SK-N-SH (cell line): ENCODE measurements at regions not wholly inside any gene's neighbourhood (a gene's known extent, or its start where the extent isn't known, plus 50 kb on each side); places are given as distances from the start of the nearest gene placed in this dataset.

Source experiments
- CTCF ChIA-PET: fragments of 300-600, 350-600 bp; formaldehyde crosslinking; extraction: SDS; loops from one replicate; lab custom pipeline; 2021; lab: Yijun Ruan, JAX
- POLR2A ChIA-PET: fragments of 350-600 bp; sonication (Branson Sonifier 250); formaldehyde crosslinking; extraction: SDS; loops from one replicate; lab custom pipeline; 2020; ENCODE audit warnings: antibody characterized with exemption, inconsistent platforms; lab: Yijun Ruan, JAX
- DNase-seq: peaks from one replicate; pipeline ENCODE4 v3.0.0; 2012
- H2AFZ ChIP-seq: fragments of 200-600 bp; sonication (generic); 2 replicates; pipeline ENCODE4 v1.8.1; 2016; ENCODE audit warnings: antibody characterized with exemption, mild to moderate bottlenecking, low read depth
- H3F3A ChIP-seq: fragments of 200-600 bp; sonication (generic); replicated peaks from 2 replicates; pipeline ENCODE3; 2016; ENCODE audit warnings: antibody characterized with exemption, mild to moderate bottlenecking; ENCODE audit not compliant: insufficient read depth
- H3K27ac ChIP-seq, 2 experiments: fragments of 200-500 bp in 1 of 2; fragments of 200-600 bp in 1 of 2; sonication (Bioruptor generic) in 1 of 2; sonication (generic), shearing (Covaris generic) in 1 of 2; 2 replicates each; pipeline versions ENCODE4 v1.5.1 to v1.6.1; 2014 to 2016; ENCODE audit warnings: low read depth in 2 of 2, inconsistent platforms in 1 of 2, low read length in 1 of 2, mild to moderate bottlenecking in 1 of 2, mixed read lengths in 1 of 2
- H3K27me3 ChIP-seq: fragments of 200-600 bp; sonication (generic), shearing (Covaris generic); 2 replicates; pipeline ENCODE4 v1.6.1; 2016; ENCODE audit warnings: mixed run types; ENCODE audit not compliant: insufficient read depth
- H3K36me3 ChIP-seq, 2 experiments: fragments of 200-500 bp in 1 of 2; fragments of 200-600 bp in 1 of 2; sonication (Bioruptor generic) in 1 of 2; sonication (generic) in 1 of 2; replicated peaks in 1 of 2; 2 replicates each; pipeline versions ENCODE3 to v1.5.1; 2014 to 2016; ENCODE audit warnings: low read length in 1 of 2, mild to moderate bottlenecking in 1 of 2; ENCODE audit not compliant: insufficient read depth in 2 of 2, control insufficient read depth in 1 of 2
- H3K4me1 ChIP-seq, 2 experiments: fragments of 200-500 bp in 1 of 2; fragments of 200-600 bp in 1 of 2; sonication (Bioruptor generic) in 1 of 2; sonication (generic), shearing (Covaris generic) in 1 of 2; 2 replicates each; pipeline versions ENCODE4 v1.5.1 to v1.6.1; 2014 to 2016; ENCODE audit warnings: low read depth in 1 of 2, low read length in 1 of 2, mixed run types in 1 of 2; ENCODE audit not compliant: insufficient read depth in 2 of 2, control insufficient read depth in 1 of 2
- H3K4me2 ChIP-seq: fragments of 200-600 bp; sonication (generic), shearing (Covaris generic); 2 replicates; pipeline ENCODE4 v1.6.1; 2017; ENCODE audit warnings: mixed run types
- H3K4me3 ChIP-seq, 2 experiments: fragments of 200-500 bp in 1 of 2; fragments of 200-600 bp in 1 of 2; sonication (Bioruptor generic) in 1 of 2; sonication (generic), shearing (Covaris generic) in 1 of 2; 2 replicates each; pipeline versions ENCODE4 v1.5.1 to v1.8.1; 2014 to 2016; ENCODE audit warnings: low read depth in 2 of 2, inconsistent platforms in 1 of 2, low read length in 1 of 2, mild to moderate bottlenecking in 1 of 2, mixed read lengths in 1 of 2, moderate library complexity in 1 of 2
- H3K79me2 ChIP-seq: fragments of 200-600 bp; sonication (generic); 2 replicates; pipeline ENCODE4 v1.8.1; 2017; ENCODE audit warnings: mild to moderate bottlenecking; ENCODE audit not compliant: insufficient read depth
- H3K9ac ChIP-seq: fragments of 200-600 bp; sonication (generic); 2 replicates; pipeline ENCODE4 v1.6.1; 2017; ENCODE audit warnings: mixed run types
- H3K9me2 ChIP-seq: fragments of 200-600 bp; sonication (generic); 2 replicates; pipeline ENCODE4 v1.6.1; 2017; ENCODE audit warnings: mixed run types
- H3K9me3 ChIP-seq: fragments of 200-600 bp; sonication (generic); 2 replicates; pipeline ENCODE4 v1.6.1; 2017; ENCODE audit warnings: mixed run types, mild to moderate bottlenecking, moderate library complexity
- H4K20me1 ChIP-seq: fragments of 200-600 bp; sonication (generic); 2 replicates; pipeline ENCODE4 v1.6.1; 2017; ENCODE audit warnings: mild to moderate bottlenecking, mixed run types; ENCODE audit not compliant: insufficient read depth
- EP300 ChIP-seq, 2 experiments: IDR thresholded peaks; 2 replicates each; pipeline versions ENCODE4 v1.4.0 to v1.6.1; 2012; ENCODE audit warnings: borderline replicate concordance in 1 of 2, low read depth in 1 of 2, low read length in 1 of 2
- FOXM1 ChIP-seq: IDR thresholded peaks from 2 replicates; pipeline ENCODE4 v1.4.0; 2012; ENCODE audit warnings: low read depth, mild to moderate bottlenecking
- GATA2 ChIP-seq: sonication (generic); formaldehyde crosslinking; IDR thresholded peaks from 2 replicates; pipeline ENCODE4 v1.5.0; 2020; ENCODE audit warnings: mild to moderate bottlenecking, missing genetic modification reagents
- MXI1 ChIP-seq: IDR thresholded peaks from 2 replicates; pipeline ENCODE4 v1.6.1; 2012; ENCODE audit warnings: mild to moderate bottlenecking, low read depth, low read length, improper control_type of control experiment
- NFIC ChIP-seq: IDR thresholded peaks from 2 replicates; pipeline ENCODE4 v1.4.0; 2012; ENCODE audit warnings: borderline replicate concordance
- RAD21 ChIP-seq: IDR thresholded peaks from 2 replicates; pipeline ENCODE4 v1.6.1; 2012; ENCODE audit warnings: mild to moderate bottlenecking, low read length
- RCOR1 ChIP-seq: fragments of 150-350 bp; IDR thresholded peaks from 2 replicates; pipeline ENCODE4 v1.6.1; 2017; ENCODE audit warnings: antibody characterized with exemption, low read length
- RXRA ChIP-seq: IDR thresholded peaks from 2 replicates; pipeline ENCODE4 v1.4.0; 2012; ENCODE audit warnings: low read depth, mild to moderate bottlenecking, borderline replicate concordance
- SMC3 ChIP-seq: IDR thresholded peaks from 2 replicates; pipeline ENCODE4 v1.6.1; 2012; ENCODE audit warnings: low read depth, low read length, improper control_type of control experiment
- YY1 ChIP-seq: IDR thresholded peaks from 2 replicates; pipeline ENCODE4 v1.4.0; 2012; ENCODE audit warnings: low read depth, mild to moderate bottlenecking
- WGBS: methylation state at CpG from one replicate; pipeline ENCODE4 v1.1.6; 2017; ENCODE audit warnings: low lambda C conversion rate; 5-methylcytosine and 5-hydroxymethylcytosine counted together
- TF ChIP-seq, protein P1 (sequence below): fragments of 200-600 bp; sonication (generic); IDR thresholded peaks from 2 replicates; pipeline ENCODE4 v1.6.1; 2017; ENCODE audit warnings: antibody characterized with exemption, mild to moderate bottlenecking, moderate library complexity
- TF ChIP-seq, protein P2 (sequence below): IDR thresholded peaks from 2 replicates; pipeline ENCODE4; 2012
- TF ChIP-seq, protein P3 (sequence below): IDR thresholded peaks from 2 replicates; pipeline ENCODE4 v1.6.1; 2012; ENCODE audit warnings: mild to moderate bottlenecking, low read depth, low read length, moderate library complexity

DNA sequence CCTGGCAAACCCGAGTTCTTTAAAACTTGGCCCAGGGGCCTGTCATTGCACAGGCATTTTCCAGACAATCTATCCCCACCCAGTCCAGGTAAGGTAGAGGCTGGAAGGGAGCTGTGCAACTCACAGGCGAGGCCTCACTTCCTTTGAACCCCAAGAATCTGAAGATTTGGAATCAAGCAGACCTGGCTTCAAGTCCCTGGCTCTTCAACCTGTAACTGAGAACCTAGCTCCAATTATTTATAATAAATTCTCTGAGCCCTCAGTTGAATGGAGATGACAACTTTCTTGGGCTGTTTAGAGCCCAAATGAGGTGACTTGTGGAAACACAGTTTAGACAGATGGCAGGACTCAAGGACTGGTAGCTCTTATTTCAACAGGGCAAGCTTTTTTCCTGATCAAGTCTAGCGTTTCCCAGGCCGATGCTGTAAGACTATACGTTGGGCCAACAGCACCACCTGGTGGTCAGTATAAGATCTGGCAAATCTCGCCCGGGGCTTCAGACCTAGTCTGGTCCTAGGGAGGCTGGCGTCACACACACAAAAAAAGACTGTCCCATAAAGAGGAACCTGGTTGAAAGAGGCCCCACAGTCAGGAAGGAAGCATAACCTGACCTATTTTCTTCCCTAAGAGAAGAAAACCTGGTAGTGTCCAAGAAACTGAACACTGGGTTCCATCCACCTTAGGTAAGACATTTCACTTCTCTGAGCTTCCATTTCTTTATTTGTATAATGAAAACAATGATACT, 117.9 kb downstream of the C17orf67 start:
- Histone ChIP-seq H3F3A (no peaks in the 10 kb centered on the region), H4K20me1 (no peaks in the 10 kb centered on the region), H2AFZ (no peak overlapping the region; the same call in 1 of the 2 replicates), H3K36me3 (no peaks in the 10 kb centered on the region), H3K4me3 (no peak overlapping the region), H3K4me1 (no peaks in the 10 kb centered on the region), H3K9ac (no peak overlapping the region), H3K79me2 (no peaks in the 10 kb centered on the region), H3K9me2 (no peaks in the 10 kb centered on the region), H3K27ac (no peak overlapping the region), H3K9me3 (no peaks in the 10 kb centered on the region), H3K27me3 (no peaks in the 10 kb centered on the region; the same call in 1 of the 2 replicates), H3K4me2 (no peak overlapping the region)
- TF ChIP-seq RCOR1 (0 out of 2 replicates have a peak, but pooled peaks have one; percentile 19), FOXM1 (no peak), YY1 (no peak), SMC3 (peak; percentile 97), EP300 (IDR thresholded peaks at IDR 0.05; ENCODE audit: borderline replicate concordance in 1 of 2, low read depth in 1 of 2, low read length in 1 of 2) (no peak), RXRA (no peak), RAD21 (peak; percentile 94), NFIC (0 out of 2 replicates have a peak, but pooled peaks have one; percentile 35), MXI1 (no peak), GATA2 (CRISPR knock-in tag) (no peak)
- TF ChIP-seq, protein P1, sequence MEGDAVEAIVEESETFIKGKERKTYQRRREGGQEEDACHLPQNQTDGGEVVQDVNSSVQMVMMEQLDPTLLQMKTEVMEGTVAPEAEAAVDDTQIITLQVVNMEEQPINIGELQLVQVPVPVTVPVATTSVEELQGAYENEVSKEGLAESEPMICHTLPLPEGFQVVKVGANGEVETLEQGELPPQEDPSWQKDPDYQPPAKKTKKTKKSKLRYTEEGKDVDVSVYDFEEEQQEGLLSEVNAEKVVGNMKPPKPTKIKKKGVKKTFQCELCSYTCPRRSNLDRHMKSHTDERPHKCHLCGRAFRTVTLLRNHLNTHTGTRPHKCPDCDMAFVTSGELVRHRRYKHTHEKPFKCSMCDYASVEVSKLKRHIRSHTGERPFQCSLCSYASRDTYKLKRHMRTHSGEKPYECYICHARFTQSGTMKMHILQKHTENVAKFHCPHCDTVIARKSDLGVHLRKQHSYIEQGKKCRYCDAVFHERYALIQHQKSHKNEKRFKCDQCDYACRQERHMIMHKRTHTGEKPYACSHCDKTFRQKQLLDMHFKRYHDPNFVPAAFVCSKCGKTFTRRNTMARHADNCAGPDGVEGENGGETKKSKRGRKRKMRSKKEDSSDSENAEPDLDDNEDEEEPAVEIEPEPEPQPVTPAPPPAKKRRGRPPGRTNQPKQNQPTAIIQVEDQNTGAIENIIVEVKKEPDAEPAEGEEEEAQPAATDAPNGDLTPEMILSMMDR = peak; percentile 97
- TF ChIP-seq, protein P2, sequence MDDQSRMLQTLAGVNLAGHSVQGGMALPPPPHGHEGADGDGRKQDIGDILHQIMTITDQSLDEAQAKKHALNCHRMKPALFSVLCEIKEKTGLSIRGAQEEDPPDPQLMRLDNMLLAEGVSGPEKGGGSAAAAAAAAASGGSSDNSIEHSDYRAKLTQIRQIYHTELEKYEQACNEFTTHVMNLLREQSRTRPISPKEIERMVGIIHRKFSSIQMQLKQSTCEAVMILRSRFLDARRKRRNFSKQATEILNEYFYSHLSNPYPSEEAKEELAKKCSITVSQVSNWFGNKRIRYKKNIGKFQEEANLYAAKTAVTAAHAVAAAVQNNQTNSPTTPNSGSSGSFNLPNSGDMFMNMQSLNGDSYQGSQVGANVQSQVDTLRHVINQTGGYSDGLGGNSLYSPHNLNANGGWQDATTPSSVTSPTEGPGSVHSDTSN = no peak
- TF ChIP-seq, protein P3, sequence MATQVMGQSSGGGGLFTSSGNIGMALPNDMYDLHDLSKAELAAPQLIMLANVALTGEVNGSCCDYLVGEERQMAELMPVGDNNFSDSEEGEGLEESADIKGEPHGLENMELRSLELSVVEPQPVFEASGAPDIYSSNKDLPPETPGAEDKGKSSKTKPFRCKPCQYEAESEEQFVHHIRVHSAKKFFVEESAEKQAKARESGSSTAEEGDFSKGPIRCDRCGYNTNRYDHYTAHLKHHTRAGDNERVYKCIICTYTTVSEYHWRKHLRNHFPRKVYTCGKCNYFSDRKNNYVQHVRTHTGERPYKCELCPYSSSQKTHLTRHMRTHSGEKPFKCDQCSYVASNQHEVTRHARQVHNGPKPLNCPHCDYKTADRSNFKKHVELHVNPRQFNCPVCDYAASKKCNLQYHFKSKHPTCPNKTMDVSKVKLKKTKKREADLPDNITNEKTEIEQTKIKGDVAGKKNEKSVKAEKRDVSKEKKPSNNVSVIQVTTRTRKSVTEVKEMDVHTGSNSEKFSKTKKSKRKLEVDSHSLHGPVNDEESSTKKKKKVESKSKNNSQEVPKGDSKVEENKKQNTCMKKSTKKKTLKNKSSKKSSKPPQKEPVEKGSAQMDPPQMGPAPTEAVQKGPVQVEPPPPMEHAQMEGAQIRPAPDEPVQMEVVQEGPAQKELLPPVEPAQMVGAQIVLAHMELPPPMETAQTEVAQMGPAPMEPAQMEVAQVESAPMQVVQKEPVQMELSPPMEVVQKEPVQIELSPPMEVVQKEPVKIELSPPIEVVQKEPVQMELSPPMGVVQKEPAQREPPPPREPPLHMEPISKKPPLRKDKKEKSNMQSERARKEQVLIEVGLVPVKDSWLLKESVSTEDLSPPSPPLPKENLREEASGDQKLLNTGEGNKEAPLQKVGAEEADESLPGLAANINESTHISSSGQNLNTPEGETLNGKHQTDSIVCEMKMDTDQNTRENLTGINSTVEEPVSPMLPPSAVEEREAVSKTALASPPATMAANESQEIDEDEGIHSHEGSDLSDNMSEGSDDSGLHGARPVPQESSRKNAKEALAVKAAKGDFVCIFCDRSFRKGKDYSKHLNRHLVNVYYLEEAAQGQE = 0 out of 2 replicates have a peak, but pooled peaks have one; percentile 22
- ChIA-PET POLR2A (no interaction called here), CTCF (interaction anchor here (0.5 to 10.1 kb wide), 101 partner anchors 9 to 1477 kb away, joined by 3 to 253 read pairs (median 4); partner anchors contain the start of gene NOG)
- DNase-seq = peak; percentile 80
- WGBS = 13% methylated on average over 8 of the region's 8 CpGs
